NCI-H128 (cell line): ENCODE measurements at regions not wholly inside any gene's neighbourhood (a gene's known extent, or its start where the extent isn't known, plus 50 kb on each side); places are given as distances from the start of the nearest gene placed in this dataset.

Source experiments
- DNase-seq: peaks from one replicate; lab custom pipeline; 2025; ENCODE audit not compliant: unreplicated experiment; lab: John Stamatoyannopoulos, UW

- no peak for DNase-seq
These were observed 585.7 kb upstream of the DAB2 start for GRCh38 chr5:40010436-40010835.

- no peak for DNase-seq
These were observed 581.5 kb upstream of the DAB2 start for GRCh38 chr5:40006260-40006659.

GRCh38 chr5:40001796-40002195, 577.0 kb upstream of the DAB2 start:
- DNase-seq = no peak

GRCh38 chr5:39998518-39998917, 573.7 kb upstream of the DAB2 start:
- DNase-seq = no peak

GRCh38 chr5:39995990-39996389, 571.2 kb upstream of the DAB2 start:
- DNase-seq = no peak

- DNase-seq = no peak
These were observed 567.9 kb upstream of the DAB2 start for GRCh38 chr5:39992617-39993202.

GRCh38 chr5:39986614-39987013, 561.8 kb upstream of the DAB2 start:
- DNase-seq = no peak

GRCh38 chr5:39980056-39980455, 555.3 kb upstream of the DAB2 start:
- no peak for DNase-seq

- no peak for DNase-seq
These were observed 552.4 kb upstream of the DAB2 start for GRCh38 chr5:39977066-39977655.

GRCh38 chr5:39970117-39970798, 545.5 kb upstream of the DAB2 start:
- DNase-seq = no peak

GRCh38 chr5:39968381-39968780, 543.6 kb upstream of the DAB2 start:
- no peak for DNase-seq

GRCh38 chr5:39955156-39955555, 530.4 kb upstream of the DAB2 start:
- no peak for DNase-seq

GRCh38 chr5:39951070-39951469, 526.3 kb upstream of the DAB2 start:
- DNase-seq = no peak

- DNase-seq = peak; percentile 16
These were observed 524.2 kb upstream of the DAB2 start for GRCh38 chr5:39948867-39949468.

GRCh38 chr5:39948341-39948740, 523.6 kb upstream of the DAB2 start:
- DNase-seq = no peak

GRCh38 chr5:39947657-39948056, 522.9 kb upstream of the DAB2 start:
- DNase-seq = no peak

GRCh38 chr5:39946356-39947045, 521.7 kb upstream of the DAB2 start:
- no peak for DNase-seq

- no peak for DNase-seq
These were observed 521.1 kb upstream of the DAB2 start for GRCh38 chr5:39945870-39946269.

- no peak for DNase-seq
These were observed 519.0 kb upstream of the DAB2 start for GRCh38 chr5:39943811-39944210.

- DNase-seq = no peak
These were observed 517.8 kb upstream of the DAB2 start for GRCh38 chr5:39942606-39943005.

GRCh38 chr5:39941416-39941815, 516.6 kb upstream of the DAB2 start:
- DNase-seq = no peak

- no peak for DNase-seq
These were observed 510.1 kb upstream of the DAB2 start for GRCh38 chr5:39934830-39935229.
